H9 (cell line): ENCODE measurements at regions not wholly inside any gene's neighbourhood (a gene's known extent, or its start where the extent isn't known, plus 50 kb on each side); places are given as distances from the start of the nearest gene placed in this dataset.

ENCODE experiments used
- DNase-seq: peaks from one replicate; pipeline ENCODE4 v3.0.0-alpha.2; 2017
- H2AFZ ChIP-seq: one replicate; pipeline ENCODE4 v1.6.1; 2013; ENCODE audit warnings: mild to moderate bottlenecking, low read length, control low read depth, moderate library complexity
- H2AK5ac ChIP-seq: 2 replicates; pipeline ENCODE4 v1.6.1; 2013; ENCODE audit warnings: low read length, control low read depth, mixed read lengths; ENCODE audit not compliant: insufficient read length
- H2BK120ac ChIP-seq: one replicate; pipeline ENCODE4 v1.6.1; 2013; ENCODE audit warnings: low read depth, mild to moderate bottlenecking, low read length, control low read depth, inconsistent platforms; ENCODE audit not compliant: poor library complexity, severe bottlenecking
- H2BK12ac ChIP-seq: 2 replicates; pipeline ENCODE4 v1.6.1; 2013; ENCODE audit warnings: low read length, control low read depth, mixed read lengths, low read depth; ENCODE audit not compliant: insufficient read length
- H2BK15ac ChIP-seq: 2 replicates; pipeline ENCODE4 v1.6.1; 2013; ENCODE audit warnings: low read depth, low read length, control low read depth
- H2BK20ac ChIP-seq: one replicate; pipeline ENCODE4 v1.6.1; 2013; ENCODE audit warnings: low read depth, mild to moderate bottlenecking, low read length, control low read depth, inconsistent platforms; ENCODE audit not compliant: poor library complexity, severe bottlenecking
- H2BK5ac ChIP-seq: 2 replicates; pipeline ENCODE4 v1.6.1; 2013; ENCODE audit warnings: low read length, control low read depth, mixed read lengths; ENCODE audit not compliant: insufficient read length
- H3K14ac ChIP-seq: 2 replicates; pipeline ENCODE4 v1.6.1; 2013; ENCODE audit warnings: low read length, control low read depth; ENCODE audit not compliant: insufficient read depth
- H3K18ac ChIP-seq: 2 replicates; pipeline ENCODE4 v1.6.1; 2013; ENCODE audit warnings: low read depth, mild to moderate bottlenecking, mixed read lengths, low read length, control low read depth; ENCODE audit not compliant: insufficient read length
- H3K23ac ChIP-seq: 2 replicates; pipeline ENCODE4 v1.6.1; 2013; ENCODE audit warnings: low read length, control low read depth, mixed read lengths, low read depth; ENCODE audit not compliant: insufficient read length
- H3K23me2 ChIP-seq: 2 replicates; pipeline ENCODE4 v1.6.1; 2013; ENCODE audit warnings: low read depth, mild to moderate bottlenecking, mixed read lengths, low read length, control low read depth; ENCODE audit not compliant: insufficient read length, poor library complexity, severe bottlenecking
- H3K27ac ChIP-seq: 2 replicates; pipeline ENCODE4 v1.5.1; 2013; ENCODE audit warnings: low read length, control low read depth, mixed read lengths, low read depth; ENCODE audit not compliant: insufficient read length
- H3K27me3 ChIP-seq: 2 replicates; pipeline ENCODE4 v1.6.1; 2013; ENCODE audit warnings: low read length, control low read depth, inconsistent platforms; ENCODE audit not compliant: insufficient read depth
- H3K4ac ChIP-seq: 2 replicates; pipeline ENCODE4 v1.6.1; 2013; ENCODE audit warnings: low read depth, mild to moderate bottlenecking, control low read depth, inconsistent platforms, low read length, moderate library complexity
- H3K4me1 ChIP-seq: 2 replicates; pipeline ENCODE4 v1.6.1; 2013; ENCODE audit warnings: low read length, control low read depth, inconsistent platforms; ENCODE audit not compliant: insufficient read depth
- H3K4me2 ChIP-seq: 2 replicates; pipeline ENCODE4 v1.6.1; 2013; ENCODE audit warnings: low read length, control low read depth, mixed read lengths; ENCODE audit not compliant: insufficient read length, insufficient read depth
- H3K56ac ChIP-seq: 2 replicates; pipeline ENCODE4 v1.6.1; 2013; ENCODE audit warnings: low read depth, mild to moderate bottlenecking, mixed read lengths, low read length, control low read depth; ENCODE audit not compliant: insufficient read length
- H3K79me1 ChIP-seq: 2 replicates; pipeline ENCODE4 v1.6.1; 2013; ENCODE audit warnings: low read depth, mild to moderate bottlenecking, moderate library complexity, low read length, control low read depth, inconsistent platforms; ENCODE audit not compliant: insufficient read depth, poor library complexity, severe bottlenecking
- H3K79me2 ChIP-seq: 2 replicates; pipeline ENCODE4 v1.6.1; 2013; ENCODE audit warnings: low read length, control low read depth, inconsistent platforms; ENCODE audit not compliant: insufficient read depth
- H3K9ac ChIP-seq: 2 replicates; pipeline ENCODE4 v1.6.1; 2013; ENCODE audit warnings: low read length, control low read depth, mixed read lengths; ENCODE audit not compliant: insufficient read length; ENCODE audit errors: extremely low read depth
- H3K9me3 ChIP-seq: one replicate; pipeline ENCODE4 v1.6.1; 2013; ENCODE audit warnings: low read depth, low read length, inconsistent platforms; ENCODE audit not compliant: control insufficient read depth
- H3T11ph ChIP-seq: one replicate; pipeline ENCODE4 v1.6.1; 2013; ENCODE audit warnings: mild to moderate bottlenecking, low read length, control low read depth, inconsistent platforms
- H4K20me1 ChIP-seq: one replicate; pipeline ENCODE4 v1.6.1; 2013; ENCODE audit not compliant: control insufficient read depth, insufficient read length, insufficient read depth
- H4K5ac ChIP-seq: 2 replicates; pipeline ENCODE4 v1.6.1; 2013; ENCODE audit warnings: low read depth, mild to moderate bottlenecking, mixed read lengths, low read length, control low read depth; ENCODE audit not compliant: insufficient read length
- H4K8ac ChIP-seq: replicated peaks from 2 replicates; pipeline ENCODE4 v1.6.1; 2013; ENCODE audit warnings: low read length, control low read depth, mixed read lengths, low read depth; ENCODE audit not compliant: insufficient read length
- H4K91ac ChIP-seq: 2 replicates; pipeline ENCODE4 v1.6.1; 2013; ENCODE audit warnings: low read depth, mild to moderate bottlenecking, moderate library complexity, mixed read lengths, low read length, control low read depth; ENCODE audit not compliant: insufficient read length
- H3K27ac Mint-ChIP-seq, 3 experiments: 2 replicates in 2 of 3; 3 replicates in 1 of 3; pipeline ENCODE4 v1.8.0; 2020 to 2021; ENCODE audit warnings: mixed read lengths in 3 of 3, mild to moderate bottlenecking in 1 of 3, moderate library complexity in 1 of 3
- H3K27me3 Mint-ChIP-seq: 2 replicates; pipeline ENCODE4 v1.8.0; 2021; ENCODE audit warnings: low read depth, mild to moderate bottlenecking, moderate library complexity, mixed read lengths
- H3K36me3 Mint-ChIP-seq, 3 experiments: 2 replicates in 2 of 3; 3 replicates in 1 of 3; pipeline ENCODE4 v1.8.0; 2020 to 2021; ENCODE audit warnings: low read depth in 3 of 3, mixed read lengths in 3 of 3; ENCODE audit not compliant: insufficient read depth in 1 of 3
- H3K4me1 Mint-ChIP-seq, 2 experiments: 2 replicates each; pipeline ENCODE4 v1.8.0; 2020; ENCODE audit warnings: mixed read lengths in 2 of 2
- H3K4me3 Mint-ChIP-seq, 2 experiments: 2 replicates in 1 of 2; 3 replicates in 1 of 2; pipeline ENCODE4 v1.8.0; 2020 to 2021; ENCODE audit warnings: mild to moderate bottlenecking in 2 of 2, mixed read lengths in 2 of 2, moderate library complexity in 1 of 2
- H3K9me3 Mint-ChIP-seq, 2 experiments: 2 replicates in 1 of 2; 3 replicates in 1 of 2; pipeline ENCODE4 v1.8.0; 2020; ENCODE audit warnings: mild to moderate bottlenecking in 2 of 2, mixed read lengths in 2 of 2, moderate library complexity in 1 of 2
- CTCF ChIP-seq: fragments of 200-600 bp; sonication (generic); conservative IDR thresholded peaks from 3 replicates; pipeline ENCODE4 v1.8.0; 2021; ENCODE audit warnings: antibody characterized with exemption, mild to moderate bottlenecking
- whole genome bisulfite sequencing: extraction: QIAGEN DNeasy Blood & Tissue Kit; methylation state at CpG from one replicate; pipeline ENCODE4 v1.1.7; 2013; ENCODE audit warnings: missing lambda C conversion rate, low lambda C conversion rate, mixed read lengths; ENCODE audit not compliant: insufficient read length; ENCODE audit errors: extremely low coverage; 5-methylcytosine and 5-hydroxymethylcytosine counted together

- Histone ChIP-seq H3K23ac (no peak overlapping the region), H4K91ac (no peak overlapping the region), H4K20me1 (no peaks in the 10 kb centered on the region), H3K4ac (no peak overlapping the region), H2BK20ac (no peak overlapping the region), H3K79me1 (no peaks in the 10 kb centered on the region), H4K5ac (no peak overlapping the region), H3K18ac (no peak overlapping the region), H3K14ac (no peak overlapping the region), H3K23me2 (no peaks in the 10 kb centered on the region), H2BK15ac (no peak overlapping the region), H3K9ac (no peak overlapping the region), H4K8ac (no peak overlapping the region), H2BK12ac (no peak overlapping the region), H3K56ac (no peak overlapping the region), H2BK120ac (no peak overlapping the region), H2BK5ac (no peak overlapping the region), H3K27ac (no peak overlapping the region), H3K9me3 (no peaks in the 10 kb centered on the region), H3K4me2 (no peak overlapping the region), H3K27me3 (no peaks in the 10 kb centered on the region), H2AFZ (no peak overlapping the region), H2AK5ac (no peak overlapping the region), H3K79me2 (no peaks in the 10 kb centered on the region), H3T11ph (no peak overlapping the region), H3K4me1 (no peaks in the 10 kb centered on the region)
- Mint-ChIP-seq H3K27me3 (no peaks in the 10 kb centered on the region), H3K36me3 (no peaks in the 10 kb centered on the region; a peak in 1 of 7 replicates), H3K9me3 (no peaks in the 10 kb centered on the region), H3K27ac (no peak overlapping the region), H3K4me1 (peaks cover 7 to 9% of the 10 kb centered on the region in 2 experiments), H3K4me3 (no peak overlapping the region)
- WGBS, result no CpG with 5 or more reads among the region's 2 CpGs
- TF ChIP-seq CTCF, result no peak
- no peak for DNase-seq
Observed at GRCh38 chr5:120919017-120919416, 454.9 kb downstream of the PRR16 start.
